Smooth muscle cell (in vitro differentiated cells): ENCODE measurements at regions not wholly inside any gene's neighbourhood (a gene's known extent, or its start where the extent isn't known, plus 50 kb on each side); places are given as distances from the start of the nearest gene placed in this dataset.
A peak's percentile ranks its signal among the peaks of the same experiment; 100 is the strongest.

Experiments used
- DNase-seq: peaks from one replicate; lab custom pipeline; 2025; ENCODE audit not compliant: unreplicated experiment; lab: John Stamatoyannopoulos, UW
- H2AFZ ChIP-seq: fragments of 200-600 bp; sonication (generic); 2 replicates; pipeline ENCODE4 v1.6.0; 2016; ENCODE audit warnings: antibody characterized with exemption, low read depth, mild to moderate bottlenecking
- H3F3A ChIP-seq: fragments of 200-600 bp; sonication (generic); 2 replicates; pipeline ENCODE4 v1.6.0; 2017; ENCODE audit warnings: antibody characterized with exemption, low read depth
- H3K27ac ChIP-seq: fragments of 200-600 bp; sonication (generic); 2 replicates; pipeline ENCODE4 v1.5.1; 2016; ENCODE audit warnings: low read depth, mild to moderate bottlenecking
- H3K27me3 ChIP-seq: fragments of 200-600 bp; sonication (generic); 2 replicates; pipeline ENCODE4 v1.6.1; 2016; ENCODE audit warnings: low read depth, mild to moderate bottlenecking
- H3K36me3 ChIP-seq: fragments of 200-600 bp; sonication (generic); 2 replicates; pipeline ENCODE4 v1.5.1; 2016; ENCODE audit warnings: low read depth
- H3K4me1 ChIP-seq: fragments of 200-600 bp; sonication (generic); 2 replicates; pipeline ENCODE4 v1.5.1; 2016; ENCODE audit warnings: low read depth
- H3K4me2 ChIP-seq: fragments of 200-600 bp; sonication (generic); 2 replicates; pipeline ENCODE4 v1.6.0; 2016; ENCODE audit warnings: mild to moderate bottlenecking
- H3K4me3 ChIP-seq: fragments of 200-600 bp; sonication (generic); 2 replicates; pipeline ENCODE4 v1.5.1; 2016; ENCODE audit warnings: mild to moderate bottlenecking
- H3K79me2 ChIP-seq: fragments of 200-600 bp; sonication (generic); 2 replicates; pipeline ENCODE4 v1.6.0; 2016; ENCODE audit warnings: low read depth, mild to moderate bottlenecking
- H3K9ac ChIP-seq: fragments of 200-600 bp; sonication (generic); 2 replicates; pipeline ENCODE4 v1.6.0; 2016; ENCODE audit warnings: low read depth
- H3K9me3 ChIP-seq: fragments of 200-600 bp; sonication (generic); replicated peaks from 2 replicates; pipeline ENCODE4 v1.5.1; 2016; ENCODE audit warnings: low read depth
- H4K20me1 ChIP-seq: fragments of 200-600 bp; sonication (generic); 2 replicates; pipeline ENCODE4 v1.6.0; 2016; ENCODE audit warnings: low read depth
- CTCF ChIP-seq: fragments of 200-600 bp; sonication (generic); IDR thresholded peaks from 2 replicates; pipeline ENCODE4 v1.5.1; 2017; ENCODE audit warnings: borderline replicate concordance, mild to moderate bottlenecking, antibody characterized with exemption; ENCODE audit not compliant: insufficient read depth, poor library complexity, severe bottlenecking
- WGBS: methylation state at CpG from one replicate; pipeline ENCODE4 v1.1.7; 2016; ENCODE audit warnings: low lambda C conversion rate; 5-methylcytosine and 5-hydroxymethylcytosine counted together

GRCh38 chr11:112792070-112792469, 169.2 kb upstream of the NCAM1 start:
- H2AFZ ChIP-seq: no peak overlapping the region
- no peaks in the 10 kb centered on the region for H3K36me3 ChIP-seq
- no peak overlapping the region for H3K9ac ChIP-seq
- H3K27ac ChIP-seq: no peak overlapping the region
- H4K20me1 ChIP-seq: no peaks in the 10 kb centered on the region
- TF ChIP-seq CTCF: no peak
- peaks cover 10% of the 10 kb centered on the region for H3K4me1 ChIP-seq
- 93% methylated on average over 5 of the region's 5 CpGs for WGBS
- H3K4me3 ChIP-seq: no peak overlapping the region
- peaks cover 5% of the 10 kb centered on the region for H3F3A ChIP-seq
- no peak overlapping the region for H3K4me2 ChIP-seq
- no peaks in the 10 kb centered on the region for H3K79me2 ChIP-seq
- H3K9me3 ChIP-seq: no peaks in the 10 kb centered on the region
- H3K27me3 ChIP-seq: no peaks in the 10 kb centered on the region
- no peak for DNase-seq

GRCh38 chr11:112793416-112793815, 167.8 kb upstream of the NCAM1 start:
- Histone ChIP-seq H3K9ac (no peak overlapping the region), H3K9me3 (no peaks in the 10 kb centered on the region), H3K4me3 (no peak overlapping the region), H3K36me3 (no peaks in the 10 kb centered on the region), H3K4me1 (peaks cover 15% of the 10 kb centered on the region), H3K79me2 (no peaks in the 10 kb centered on the region), H3K4me2 (no peak overlapping the region), H2AFZ (no peak overlapping the region), H3F3A (peaks cover 7% of the 10 kb centered on the region), H4K20me1 (no peaks in the 10 kb centered on the region), H3K27ac (no peak overlapping the region), H3K27me3 (no peaks in the 10 kb centered on the region)
- DNase-seq: no peak
- no peak for TF ChIP-seq CTCF
- whole genome bisulfite sequencing: 89% methylated on average over 1 of the region's 1 CpG

GRCh38 chr11:112794331-112794846, 166.8 kb upstream of the NCAM1 start:
- Histone ChIP-seq H4K20me1 (no peaks in the 10 kb centered on the region), H2AFZ (no peak overlapping the region), H3K27ac (no peak overlapping the region), H3K27me3 (no peaks in the 10 kb centered on the region), H3K4me1 (peaks cover 15% of the 10 kb centered on the region), H3K4me2 (no peak overlapping the region), H3K4me3 (no peak overlapping the region), H3K9me3 (no peaks in the 10 kb centered on the region), H3F3A (peaks cover 7% of the 10 kb centered on the region), H3K79me2 (no peaks in the 10 kb centered on the region), H3K9ac (no peak overlapping the region), H3K36me3 (no peaks in the 10 kb centered on the region)
- no peak for DNase-seq
- WGBS: 70% methylated on average over 2 of the region's 2 CpGs
- no peak for TF ChIP-seq CTCF

- Histone ChIP-seq H2AFZ (no peak overlapping the region), H3K4me2 (no peak overlapping the region), H3K27me3 (no peaks in the 10 kb centered on the region), H4K20me1 (no peaks in the 10 kb centered on the region), H3K79me2 (no peaks in the 10 kb centered on the region), H3F3A (peaks cover 7% of the 10 kb centered on the region), H3K4me1 (peaks cover 15% of the 10 kb centered on the region), H3K9me3 (no peaks in the 10 kb centered on the region), H3K9ac (no peak overlapping the region), H3K27ac (no peak overlapping the region), H3K36me3 (no peaks in the 10 kb centered on the region), H3K4me3 (no peak overlapping the region)
- DNase-seq: no peak
- TF ChIP-seq CTCF: peak; percentile 59
- WGBS: 68% methylated on average over 14 of the region's 14 CpGs
These were observed 165.9 kb upstream of the NCAM1 start for GRCh38 chr11:112795142-112795815.
